HG02981 (cell line): ENCODE measurements at regions not wholly inside any gene's neighbourhood (a gene's known extent, or its start where the extent isn't known, plus 50 kb on each side); places are given as distances from the start of the nearest gene placed in this dataset.
"Not testable (repeated sequence)": the region's sequence is repeated elsewhere in the genome, so short reads cannot be mapped to it uniquely, and the experiment has no call there.

Experiments used
- ATAC-seq: cut with Tn5 transposase; IDR thresholded peaks from one replicate; pipeline ENCODE4 v1.9.1; 2021; ENCODE audit warnings: mild to moderate bottlenecking, moderate library complexity; ENCODE audit not compliant: unreplicated experiment

DNA sequence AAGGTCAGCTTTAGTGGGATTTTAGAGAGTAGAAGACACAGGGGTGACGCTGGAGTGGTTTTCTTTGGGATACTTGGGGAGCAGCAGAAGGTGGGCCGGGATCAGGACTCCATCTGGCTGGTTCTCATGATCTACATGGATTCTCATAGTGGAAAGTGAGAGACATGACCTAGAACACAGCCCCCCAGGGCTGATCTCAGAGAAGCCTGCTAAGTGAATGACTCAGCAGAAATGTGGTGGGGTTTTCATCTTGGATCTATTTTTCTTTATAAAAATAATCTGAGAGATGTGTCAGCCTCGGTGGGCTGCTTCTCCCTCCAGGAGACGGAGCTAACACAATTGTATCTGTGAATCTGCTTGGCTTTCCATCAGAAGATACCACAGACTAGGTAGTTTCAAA lies 484.4 kb downstream of the TMEM121 start:
- no peak for ATAC-seq

DNA sequence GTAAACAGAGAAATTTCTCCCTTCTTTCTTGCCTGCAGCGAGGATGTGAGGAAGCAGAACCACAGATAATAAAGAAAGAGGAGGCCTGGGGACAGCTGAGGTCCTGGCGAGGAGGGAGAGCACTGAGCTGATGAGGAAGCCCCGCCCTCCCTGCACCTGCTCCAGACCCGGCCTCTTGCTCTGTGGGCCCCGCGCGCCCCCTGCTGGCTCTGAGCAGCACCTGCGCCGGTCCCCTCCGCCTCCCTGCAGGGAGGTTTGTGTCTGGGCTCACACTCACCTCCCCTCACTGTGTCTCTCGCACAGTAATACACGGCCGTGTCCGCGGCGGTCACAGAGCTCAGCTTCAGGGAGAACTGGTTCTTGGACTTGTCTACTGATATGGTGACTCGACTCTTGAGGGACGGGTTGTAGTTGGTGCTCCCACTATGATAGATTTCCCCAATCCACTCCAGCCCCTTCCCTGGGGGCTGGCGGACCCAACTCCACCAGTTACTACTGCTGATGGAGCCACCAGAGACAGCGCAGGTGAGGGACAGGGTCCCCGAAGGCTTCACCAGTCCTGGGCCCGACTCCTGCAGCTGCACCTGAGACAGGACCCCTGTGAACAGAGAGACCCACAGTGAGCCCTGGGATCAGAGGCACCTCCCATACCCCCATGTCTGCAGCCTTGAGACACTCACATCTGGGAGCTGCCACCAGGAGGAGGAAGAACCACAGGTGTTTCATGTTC lies 485.4 kb downstream of the TMEM121 start:
- not testable (repeated sequence) for ATAC-seq

DNA sequence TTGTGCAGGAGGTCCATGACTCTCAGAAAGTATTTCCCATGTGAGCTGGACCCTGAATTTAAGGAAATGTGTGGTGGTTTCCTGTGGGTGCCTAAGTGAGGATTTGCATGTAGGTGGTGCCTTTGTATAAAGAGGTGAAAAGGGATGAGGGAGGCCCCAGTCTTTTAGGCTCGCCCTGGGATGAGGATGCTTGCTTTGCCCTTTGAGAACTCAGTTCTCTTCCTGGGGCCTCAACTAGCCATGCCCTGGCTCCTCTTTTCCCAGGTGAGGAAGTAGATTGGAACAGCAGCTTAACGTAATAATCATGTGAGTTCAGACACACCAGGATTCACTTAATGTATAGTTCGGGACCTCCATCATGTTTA lies 486.0 kb downstream of the TMEM121 start:
- not testable (repeated sequence) for ATAC-seq

DNA sequence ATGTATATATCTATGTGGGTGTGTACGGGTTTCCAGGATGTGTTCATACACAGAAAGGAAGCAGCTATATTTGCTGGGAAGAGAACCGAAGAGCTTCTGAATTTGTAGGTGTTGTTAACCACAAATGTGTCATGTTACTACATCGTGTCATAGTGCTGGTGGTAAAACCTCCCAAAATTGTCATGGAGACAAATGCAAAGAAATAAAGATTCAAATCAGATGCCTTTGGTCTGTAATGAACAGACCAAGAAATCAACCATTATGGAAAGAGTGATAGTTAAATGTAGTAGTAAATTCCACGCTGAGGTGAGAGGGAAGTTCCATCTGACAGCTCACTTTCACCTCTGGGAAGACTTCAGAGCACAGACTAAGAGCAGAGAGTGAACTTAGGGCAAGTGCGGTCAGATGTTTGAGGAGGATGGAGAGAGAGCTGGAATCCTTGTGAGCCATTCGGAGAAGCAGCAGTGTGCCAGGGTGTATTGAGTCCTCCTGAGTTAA lies 487.5 kb downstream of the TMEM121 start:
- ATAC-seq, result no peak

DNA sequence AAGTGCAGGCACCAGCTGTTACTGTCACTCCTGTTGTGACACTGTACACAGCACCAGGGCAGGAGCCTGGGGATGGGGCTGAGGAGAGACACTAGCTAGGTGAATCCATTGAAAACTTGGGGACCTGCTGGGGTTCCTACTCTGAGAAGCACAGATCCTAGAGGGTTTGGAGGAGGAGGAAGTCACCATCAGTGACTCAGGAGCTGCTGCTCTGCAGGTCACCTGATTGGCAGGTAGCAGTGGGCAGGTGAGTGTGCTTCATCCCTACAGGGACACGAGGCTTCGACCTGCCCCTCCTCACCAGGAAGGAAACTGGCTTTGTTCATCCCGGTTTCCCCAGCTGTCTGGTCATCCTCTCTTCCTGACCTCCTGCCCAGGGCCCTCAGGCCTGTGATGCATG lies 491.6 kb downstream of the TMEM121 start:
- not testable (repeated sequence) for ATAC-seq

DNA sequence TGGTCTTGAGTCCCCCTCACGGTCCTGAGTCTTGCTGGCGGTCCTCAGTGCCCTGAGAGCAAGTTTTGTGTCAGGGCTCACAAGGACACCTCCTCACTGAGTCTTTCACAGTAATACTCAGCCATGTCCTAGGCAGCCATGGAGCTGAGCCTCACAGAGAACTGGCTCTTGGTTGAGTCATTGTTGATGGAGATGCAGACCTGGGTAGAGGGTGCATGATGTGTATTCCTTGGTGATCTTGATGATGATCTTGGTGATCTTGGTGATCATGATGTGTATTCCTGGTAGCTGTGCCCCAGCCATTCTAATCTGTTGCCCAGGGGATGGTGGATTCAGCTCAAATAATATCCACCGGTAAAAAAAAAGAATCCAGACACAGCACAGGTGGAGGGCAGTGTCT lies 495.4 kb downstream of the TMEM121 start:
- ATAC-seq, result no peak

DNA sequence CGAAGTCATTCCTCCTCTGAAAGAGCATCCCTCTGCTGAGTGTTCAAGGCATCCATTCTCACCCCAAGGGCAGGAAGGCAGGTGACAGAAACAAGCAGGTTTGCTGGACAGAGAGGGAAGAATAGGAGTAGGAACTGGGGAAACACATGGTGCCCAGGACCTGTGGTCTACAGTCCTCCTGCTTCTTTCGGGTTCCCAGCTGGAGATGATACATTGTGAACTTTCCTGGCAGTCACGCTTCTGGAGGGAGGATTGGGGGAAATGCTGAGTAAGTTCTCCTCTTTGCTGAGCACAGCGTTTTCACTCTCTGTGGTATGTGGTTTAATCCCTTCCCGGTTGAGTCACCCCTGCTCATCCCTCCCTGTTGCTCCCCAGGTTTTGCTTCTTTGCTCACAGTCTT lies 496.3 kb downstream of the TMEM121 start:
- not testable (repeated sequence) for ATAC-seq

DNA sequence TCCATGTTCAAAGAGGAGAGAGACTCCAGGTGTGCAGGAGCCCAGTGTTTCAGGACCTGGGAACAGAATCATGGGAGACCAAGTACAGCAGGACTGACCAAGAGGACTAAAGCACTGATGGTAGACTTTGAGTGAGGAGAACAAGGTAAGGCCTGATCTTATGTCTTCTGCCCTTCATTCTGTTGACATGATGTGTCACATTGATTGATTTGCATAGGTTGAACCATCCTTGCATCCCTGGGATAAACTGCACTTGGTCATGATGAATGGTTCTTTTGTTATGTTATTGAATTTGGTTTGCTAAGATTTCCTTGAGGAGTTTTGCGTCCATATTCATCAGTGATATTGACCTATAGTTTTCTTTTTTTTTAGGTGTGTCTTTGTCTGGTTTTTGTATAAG lies 497.0 kb downstream of the TMEM121 start:
- no peak for ATAC-seq

DNA sequence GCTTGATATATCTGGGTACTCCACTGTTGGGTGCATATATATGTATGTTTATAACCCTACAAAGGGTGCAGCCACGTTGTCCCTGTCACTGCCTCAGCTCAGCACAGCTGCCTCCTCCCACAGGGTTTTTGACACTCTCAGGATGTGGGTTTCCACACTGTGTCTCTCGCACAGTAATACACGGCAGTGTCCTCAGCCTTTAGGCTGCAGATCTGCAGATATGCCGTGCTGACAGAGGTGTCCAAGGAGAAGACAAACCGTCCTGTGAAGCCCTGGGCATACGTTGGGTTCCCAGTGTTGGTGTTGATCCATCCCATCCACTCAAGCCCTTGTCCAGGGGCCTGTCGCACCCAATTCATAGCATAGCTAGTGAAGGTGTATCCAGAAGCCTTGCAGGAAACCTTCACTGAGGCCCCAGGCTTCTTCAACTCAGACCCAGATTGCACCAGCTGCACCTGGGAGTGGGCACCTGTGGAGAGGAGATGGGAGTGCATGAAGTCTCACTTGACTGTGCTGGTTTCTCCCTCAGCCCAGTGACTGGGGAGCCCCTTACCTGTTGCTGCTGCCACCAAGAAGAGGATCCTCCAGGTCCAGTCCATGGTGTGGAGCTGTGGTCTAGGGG lies 498.7 kb downstream of the TMEM121 start:
- no peak for ATAC-seq

DNA sequence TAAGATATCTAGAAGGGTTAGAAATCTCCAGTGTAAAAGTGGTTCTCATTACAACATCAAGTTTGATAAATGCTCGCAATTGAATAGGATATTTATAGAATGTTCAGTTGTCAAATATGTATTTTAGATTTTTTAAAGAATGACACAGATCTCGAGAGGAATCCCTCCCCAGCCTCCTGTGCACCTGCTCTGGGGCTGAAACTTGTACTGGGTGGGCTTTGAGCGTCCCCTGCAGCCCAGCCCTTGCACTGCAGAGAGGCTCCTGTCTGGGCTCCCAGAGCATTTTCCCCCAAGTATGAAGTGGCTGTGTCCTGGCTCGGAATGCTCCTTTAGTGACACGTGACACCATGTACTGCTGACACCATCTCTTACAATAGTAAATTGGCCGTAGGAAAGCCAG lies 499.6 kb downstream of the TMEM121 start:
- ATAC-seq, result no peak

DNA sequence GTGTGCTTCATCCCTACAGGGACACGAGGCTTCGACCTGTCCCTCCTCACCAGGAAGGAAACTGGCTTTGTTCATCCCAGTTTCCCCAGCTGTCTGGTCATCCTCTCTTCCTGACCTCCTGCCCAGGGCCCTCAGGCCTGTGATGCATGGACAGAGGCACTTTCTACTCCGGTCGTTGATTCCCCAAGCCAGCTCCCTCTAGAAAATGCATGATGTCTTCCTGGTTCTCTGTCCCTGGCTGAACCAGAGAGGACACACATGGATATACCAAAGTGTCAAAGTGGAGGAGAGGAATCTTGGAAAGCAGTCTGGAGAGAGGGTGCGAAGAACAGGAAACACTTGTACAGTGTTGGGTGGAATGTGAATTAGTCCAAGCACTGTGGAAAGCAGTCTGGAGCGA lies 501.4 kb downstream of the TMEM121 start:
- ATAC-seq, result not testable (repeated sequence)

DNA sequence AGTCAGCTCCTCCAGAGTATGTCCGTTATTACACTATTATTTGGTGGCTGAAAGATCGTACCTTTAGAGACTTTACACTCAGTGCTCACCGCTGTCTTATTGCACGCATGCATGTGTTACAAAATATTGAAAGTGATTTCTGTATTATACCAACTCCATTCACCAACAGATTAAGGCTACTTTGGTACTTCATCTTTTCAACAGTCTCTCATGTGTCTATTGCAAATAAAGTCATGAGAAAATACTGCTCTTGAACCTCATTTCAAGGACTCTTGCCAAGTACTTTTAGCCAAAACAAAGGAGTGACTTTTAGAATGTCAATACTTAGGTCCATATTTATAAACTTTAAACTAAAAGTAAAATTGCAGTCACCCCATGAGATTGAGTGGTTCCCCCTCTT lies 503.6 kb downstream of the TMEM121 start:
- ATAC-seq, result no peak

DNA sequence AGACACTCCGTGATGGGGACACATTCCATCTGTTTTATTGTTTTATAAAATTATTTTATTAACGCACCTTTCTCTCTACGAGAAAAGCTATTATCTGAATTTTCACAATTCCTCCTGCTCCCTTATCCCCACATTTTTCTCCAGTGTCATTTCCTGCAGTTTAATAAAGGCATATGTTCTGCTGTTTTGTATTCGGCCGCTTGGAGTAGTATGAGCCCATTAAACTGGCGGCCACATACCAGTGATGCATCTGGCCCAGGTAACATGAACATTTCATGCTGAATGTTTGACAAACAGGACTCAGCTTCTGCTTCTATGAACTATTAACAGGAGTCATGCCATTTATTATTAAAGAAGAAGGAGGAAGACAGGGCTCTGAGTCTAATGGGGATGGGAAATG lies 511.0 kb downstream of the TMEM121 start:
- ATAC-seq, result no peak

DNA sequence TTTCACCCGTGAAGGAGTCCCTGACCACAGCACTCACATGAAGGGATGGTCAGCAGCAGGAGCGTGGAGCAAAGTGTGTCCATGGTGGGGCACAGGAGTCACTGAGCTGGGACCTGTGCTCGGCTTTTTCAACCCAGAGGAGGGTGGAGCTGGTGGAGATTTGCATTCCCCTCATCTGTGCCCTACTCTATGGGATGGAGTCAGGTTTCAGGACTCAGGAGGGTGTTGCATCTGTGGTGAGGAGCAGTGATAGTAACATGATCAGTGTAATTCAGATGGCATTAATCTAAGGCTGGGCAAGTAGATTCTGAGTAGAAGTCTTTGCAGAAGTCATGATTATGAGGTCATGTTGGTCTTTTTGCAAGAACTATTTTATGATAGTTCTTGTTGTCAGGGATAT lies 511.9 kb downstream of the TMEM121 start:
- ATAC-seq, result no peak

DNA sequence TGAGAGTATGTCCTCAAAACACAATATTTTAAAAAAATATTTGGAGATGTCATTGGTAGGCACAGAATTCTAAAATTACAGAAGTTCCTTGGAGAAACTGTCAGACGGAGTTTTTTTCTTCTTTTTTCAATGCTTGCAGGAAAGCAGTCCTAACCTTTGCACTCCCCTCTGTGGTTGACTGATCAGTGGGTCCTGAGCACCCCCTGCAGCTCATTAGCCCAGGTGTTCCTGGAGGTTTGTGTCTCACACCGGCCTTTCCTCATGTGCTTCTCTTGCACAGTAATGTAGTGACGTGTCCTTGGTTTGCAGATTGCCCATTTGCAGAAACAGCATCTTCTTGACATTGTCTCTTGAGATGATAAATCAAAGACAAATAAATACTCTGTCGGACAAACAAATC lies 513.0 kb downstream of the TMEM121 start:
- ATAC-seq, result no peak

DNA sequence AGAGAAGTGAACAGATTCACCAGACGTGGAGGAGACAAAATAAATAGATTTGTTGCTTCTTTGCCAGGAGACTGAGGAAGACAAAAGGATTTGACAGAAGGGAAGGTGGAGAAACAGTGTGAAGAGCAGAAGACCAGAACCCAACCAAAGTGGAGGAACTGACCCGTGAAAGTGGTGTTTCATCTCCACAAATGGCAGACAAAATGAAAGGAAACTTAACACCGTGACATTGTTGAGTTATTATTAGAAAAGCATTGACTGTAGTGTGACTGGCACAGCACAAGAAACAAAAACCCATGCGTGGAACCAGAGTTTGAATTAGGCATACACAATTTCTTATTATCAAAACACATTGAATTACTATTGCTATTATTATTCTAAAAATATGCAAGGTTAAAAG lies 518.1 kb downstream of the TMEM121 start:
- no peak for ATAC-seq

DNA sequence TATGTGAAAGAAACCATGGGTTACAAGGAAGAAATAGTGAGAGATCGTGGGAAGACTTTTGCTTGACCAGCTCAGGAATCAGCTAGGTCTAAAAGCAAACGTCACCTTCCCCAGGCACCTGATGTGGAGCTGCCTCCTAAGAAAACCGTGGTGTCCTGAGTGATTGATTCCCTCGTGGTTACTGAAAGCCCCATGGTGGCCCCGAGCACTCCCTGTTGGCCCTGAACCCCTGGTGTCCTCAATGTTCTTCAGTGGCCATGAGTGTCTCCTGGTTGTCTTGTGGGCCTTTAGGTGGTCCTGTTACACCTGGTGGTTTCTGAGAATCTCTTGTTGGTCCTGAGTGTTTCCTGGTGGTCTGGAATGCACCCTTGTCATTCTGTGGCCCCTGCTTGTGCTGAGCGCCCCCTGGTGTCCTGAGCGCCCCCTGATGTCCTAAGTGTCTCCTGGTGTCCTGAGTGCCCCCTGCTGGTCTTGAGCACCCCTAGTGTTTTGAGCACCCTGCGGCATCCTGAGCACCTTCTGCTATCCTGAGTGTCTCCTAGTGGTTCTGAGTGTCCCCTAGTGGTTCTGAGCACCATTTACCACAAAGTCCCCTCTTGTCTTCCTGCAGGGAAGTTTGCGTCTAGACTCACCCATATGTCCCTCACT lies 518.7 kb downstream of the TMEM121 start:
- peak; percentile 54 for ATAC-seq

DNA sequence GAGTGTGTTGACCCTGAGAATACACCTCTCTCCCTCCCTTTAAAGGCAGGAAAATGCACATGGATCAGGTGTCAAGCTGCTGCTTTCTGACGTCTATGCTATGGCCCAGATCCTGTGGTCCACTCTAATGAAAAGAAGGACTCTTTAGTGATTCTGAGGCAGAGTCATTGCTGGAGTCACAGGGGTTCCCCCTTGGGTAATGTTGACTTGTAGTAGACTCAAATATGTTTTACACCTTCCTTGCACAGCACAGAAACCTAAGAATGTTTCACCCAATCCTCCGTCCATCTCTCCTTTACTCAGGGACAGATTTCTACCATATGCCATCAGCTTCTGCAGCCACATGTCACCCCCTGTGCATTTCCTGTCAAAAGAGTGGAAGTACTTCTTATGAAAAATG lies 525.4 kb downstream of the TMEM121 start:
- no peak for ATAC-seq

DNA sequence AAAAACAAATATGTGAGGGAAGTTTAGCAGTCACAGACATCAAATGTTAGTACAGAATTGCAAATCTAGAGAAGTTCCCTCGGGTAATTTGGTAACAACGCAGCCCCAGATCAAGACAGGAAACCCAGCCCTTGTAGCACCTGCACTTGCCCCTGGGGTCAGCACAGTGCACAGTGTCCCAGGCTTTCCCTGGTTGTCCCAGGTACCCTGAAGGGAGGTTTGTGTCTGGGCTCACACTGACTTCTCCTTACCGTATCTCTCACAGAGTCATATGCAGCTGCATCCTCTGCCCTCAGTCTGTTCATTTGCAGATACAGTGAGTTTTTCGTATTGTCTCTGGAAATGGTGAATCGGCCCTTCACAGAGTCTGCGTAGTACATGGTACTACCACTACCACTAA lies 528.9 kb downstream of the TMEM121 start:
- no peak for ATAC-seq

DNA sequence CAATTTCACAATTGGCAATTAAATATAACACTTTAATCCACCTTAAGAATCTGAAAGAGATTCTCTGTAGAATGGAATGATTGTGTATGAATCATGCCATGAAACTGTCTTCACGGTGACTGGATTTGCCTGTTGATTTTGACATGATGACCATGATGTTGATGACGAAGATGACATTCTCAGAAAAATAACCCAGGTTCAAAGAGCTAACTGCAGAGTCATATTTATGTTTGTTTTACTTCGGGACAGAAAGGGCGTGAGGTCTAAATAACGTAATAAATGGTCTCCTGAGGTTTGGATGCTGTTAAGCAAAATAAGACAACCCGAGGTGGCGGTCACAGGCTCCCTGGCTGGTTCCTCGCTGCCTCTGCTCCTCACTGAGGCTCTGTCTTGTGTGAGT lies 532.0 kb downstream of the TMEM121 start:
- no peak for ATAC-seq

DNA sequence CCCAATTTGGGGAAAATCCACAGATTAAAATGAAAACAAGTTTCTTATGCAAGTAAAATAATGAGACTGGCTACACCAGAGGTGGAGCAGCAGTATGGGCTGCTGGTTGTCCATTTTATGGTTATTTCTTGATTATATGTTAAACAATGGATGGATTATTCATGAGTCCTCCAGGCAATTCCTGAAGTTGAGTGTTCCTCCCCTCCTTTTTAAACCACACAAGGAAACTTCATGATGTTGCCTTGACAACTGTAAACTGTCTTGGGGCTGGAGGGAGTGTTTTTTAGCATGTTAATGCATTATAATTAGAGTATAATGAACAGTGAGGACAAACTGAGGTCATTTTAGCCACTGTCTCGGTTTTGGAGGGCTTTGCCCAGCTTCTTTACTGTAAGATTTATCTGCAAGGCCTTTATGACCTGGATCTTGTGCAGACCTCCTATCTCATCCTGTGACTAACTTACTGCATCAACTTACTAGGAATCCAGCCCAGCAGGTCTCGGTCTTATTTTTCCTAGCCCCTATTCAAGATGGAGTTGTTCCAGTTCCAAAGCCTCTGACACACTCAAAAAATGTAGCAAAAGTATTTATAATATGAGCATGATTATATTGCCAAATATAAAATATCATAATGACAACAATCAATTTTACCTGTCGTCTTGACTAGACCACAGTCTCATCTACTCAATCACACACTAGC lies 534.0 kb downstream of the TMEM121 start:
- no peak for ATAC-seq
